ENCODE measurements at regions not wholly inside any gene's neighbourhood (a gene's known extent, or its start where the extent isn't known, plus 50 kb on each side); places are given as distances from the start of the nearest gene placed in this dataset.

DNA sequence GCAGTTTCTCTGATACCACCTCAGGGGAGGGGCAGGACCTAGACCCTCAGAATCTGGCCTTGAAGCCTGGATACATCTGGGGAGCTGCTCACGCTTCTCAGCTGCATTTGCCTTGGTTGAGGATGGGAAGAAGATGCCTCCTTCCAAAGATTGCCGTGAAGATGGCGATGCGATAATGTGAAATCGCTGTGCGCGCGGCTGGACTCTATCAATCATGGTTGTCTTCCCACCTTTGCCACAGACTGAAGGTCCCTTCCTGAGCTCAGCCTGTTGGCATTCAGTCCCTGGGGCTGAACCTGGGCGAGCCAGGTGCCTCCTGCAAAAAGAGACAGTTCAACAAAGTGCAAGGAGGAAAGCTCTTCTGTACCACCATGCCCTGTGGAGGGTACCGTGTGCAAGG, 114.4 kb upstream of the SLC45A1 start:
- no peak for DNase-seq (ENCODE audit: low spot score)

DNA sequence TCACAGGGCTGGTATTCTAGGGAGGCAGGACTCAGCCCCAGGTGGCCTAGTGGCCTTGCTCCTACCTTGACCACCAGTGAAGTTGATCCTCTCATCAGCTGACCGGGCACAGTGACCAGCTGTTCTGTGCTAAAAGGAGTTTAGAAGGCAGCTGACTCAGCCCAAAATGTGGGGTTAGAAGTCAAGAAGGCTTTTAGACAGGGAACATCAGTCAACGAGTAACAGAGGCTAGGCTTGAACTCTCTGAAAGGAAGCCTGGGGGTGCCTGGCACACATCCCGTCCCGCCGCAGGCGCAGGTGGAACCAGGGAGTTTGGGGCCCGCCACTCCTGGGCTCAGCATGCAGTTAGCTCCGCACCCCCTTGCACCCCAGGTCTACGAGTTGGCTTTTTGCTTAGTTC, 114.9 kb upstream of the SLC45A1 start:
- DNase-seq (ENCODE audit: low spot score) = no peak

DNA sequence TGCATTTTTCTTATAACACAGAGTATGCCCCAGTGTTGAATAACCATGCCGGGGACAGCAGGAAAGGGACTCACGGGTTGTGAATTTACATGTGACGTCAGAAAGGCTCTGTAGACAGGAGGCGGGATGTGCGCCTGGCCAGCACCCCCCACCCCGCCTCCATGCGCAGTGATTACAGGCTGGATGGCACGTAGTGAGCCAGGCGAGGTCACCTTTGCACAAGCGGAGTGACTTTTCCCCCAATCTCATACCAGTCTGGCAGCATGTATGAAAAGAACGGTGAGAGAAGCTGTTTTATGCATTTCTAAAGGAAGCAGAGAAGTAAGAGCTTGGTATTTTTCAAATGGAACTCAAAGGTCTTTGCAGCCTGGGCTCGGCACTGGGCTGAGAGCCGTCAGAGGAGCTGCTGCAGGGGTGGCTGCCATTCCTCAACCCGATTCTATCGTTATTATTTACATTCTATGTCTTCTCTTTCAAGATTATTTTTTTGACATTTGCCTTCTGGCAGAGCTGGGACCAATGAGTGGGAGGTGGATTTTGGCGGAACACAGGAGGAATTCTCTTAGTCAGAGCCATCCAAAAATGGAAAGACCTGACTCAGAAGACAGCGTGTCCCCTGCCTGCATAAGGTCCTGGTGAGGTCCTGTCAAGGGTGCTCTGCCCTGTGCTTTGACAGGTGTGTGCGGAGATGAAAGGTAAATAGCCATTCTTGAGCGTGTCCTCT, 115.6 kb upstream of the SLC45A1 start:
- DNase-seq (ENCODE audit: low spot score) = peak; percentile 83

DNA sequence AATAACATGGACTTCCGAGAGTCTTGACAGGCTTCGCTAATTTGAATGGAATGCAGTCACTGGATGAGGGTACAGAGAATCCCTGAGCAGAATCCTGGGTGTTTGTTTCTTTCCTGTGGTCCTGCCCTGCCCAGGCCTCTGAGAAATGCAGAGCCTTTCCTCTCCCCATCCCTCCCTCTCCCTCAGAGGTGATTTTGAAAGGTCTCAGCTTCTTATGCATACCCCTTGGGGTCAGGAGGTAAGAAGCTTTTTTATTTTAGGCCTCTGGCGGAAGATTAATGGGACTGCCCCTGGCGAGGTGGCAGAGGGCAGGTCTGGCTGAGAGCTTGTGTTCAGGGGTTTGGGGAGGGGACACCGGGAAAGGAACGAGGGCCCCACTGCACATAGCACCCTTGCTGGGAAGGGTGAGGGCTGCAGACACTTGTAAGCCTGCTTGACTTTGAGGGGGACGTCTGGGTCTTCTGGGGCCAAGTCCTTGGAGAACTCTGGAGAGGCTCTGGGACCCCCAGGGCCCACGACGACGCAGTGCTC, 116.5 kb upstream of the SLC45A1 start:
- no peak for DNase-seq (ENCODE audit: low spot score)

DNA sequence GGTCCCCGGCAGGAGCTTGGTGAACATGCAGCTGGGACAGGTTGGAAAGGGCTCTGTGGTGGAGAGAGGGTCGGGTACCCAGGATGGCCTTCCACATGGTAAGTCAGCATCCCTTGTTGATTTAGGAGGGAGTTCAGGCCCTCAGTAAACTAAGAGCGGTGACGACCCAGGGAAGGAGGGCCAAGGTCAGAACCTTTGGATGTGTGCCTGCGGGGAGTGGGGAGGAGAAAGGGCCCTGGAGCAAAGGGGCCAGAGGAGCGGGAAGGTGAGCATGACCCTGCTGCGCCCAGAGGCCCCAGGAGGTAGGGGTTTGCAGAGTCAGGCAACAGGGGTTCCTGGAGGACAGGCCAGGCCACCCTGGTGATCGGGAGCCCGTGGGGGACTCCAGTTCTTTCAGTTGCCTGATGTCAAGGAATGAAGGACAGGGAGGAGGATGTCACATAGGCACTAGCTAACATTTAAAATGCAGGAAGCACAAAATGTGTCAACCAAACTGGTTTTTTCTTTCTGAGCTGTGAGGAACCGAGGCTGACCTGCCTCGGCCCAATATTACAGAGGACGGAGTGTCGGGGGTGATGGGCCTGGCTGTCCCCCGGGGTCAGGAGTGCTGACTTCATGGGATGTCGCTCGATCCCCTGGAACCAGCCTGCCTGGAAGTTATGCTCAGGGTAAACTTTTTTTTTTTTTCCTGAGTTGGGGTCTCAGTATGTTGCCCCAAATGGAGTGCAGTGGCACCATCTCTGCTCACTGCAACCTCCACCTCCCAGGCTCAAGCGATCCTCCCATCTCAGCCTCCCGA, 117.4 kb upstream of the SLC45A1 start:
- no peak for DNase-seq (ENCODE audit: low spot score)

DNA sequence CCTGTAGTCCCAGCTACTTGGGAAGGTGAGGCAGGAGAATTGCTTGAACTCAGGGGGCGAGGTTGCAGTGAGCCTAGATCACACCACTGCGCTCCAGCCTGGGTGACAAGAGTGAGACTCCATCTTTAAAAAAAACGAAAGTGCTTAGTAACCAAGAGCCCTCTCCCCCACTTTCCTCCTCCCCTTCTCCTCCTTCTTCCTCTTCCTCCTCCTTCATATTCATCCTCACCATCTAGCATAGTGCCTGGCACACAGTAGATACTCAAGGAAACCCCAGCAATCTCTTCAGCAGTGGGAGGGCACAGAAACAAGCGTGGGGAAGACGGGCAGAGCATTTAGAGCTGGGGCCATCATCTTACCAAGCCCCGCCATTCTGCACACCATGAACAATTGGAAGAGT, 119.4 kb upstream of the SLC45A1 start:
- DNase-seq (ENCODE audit: low spot score) = no peak

DNA sequence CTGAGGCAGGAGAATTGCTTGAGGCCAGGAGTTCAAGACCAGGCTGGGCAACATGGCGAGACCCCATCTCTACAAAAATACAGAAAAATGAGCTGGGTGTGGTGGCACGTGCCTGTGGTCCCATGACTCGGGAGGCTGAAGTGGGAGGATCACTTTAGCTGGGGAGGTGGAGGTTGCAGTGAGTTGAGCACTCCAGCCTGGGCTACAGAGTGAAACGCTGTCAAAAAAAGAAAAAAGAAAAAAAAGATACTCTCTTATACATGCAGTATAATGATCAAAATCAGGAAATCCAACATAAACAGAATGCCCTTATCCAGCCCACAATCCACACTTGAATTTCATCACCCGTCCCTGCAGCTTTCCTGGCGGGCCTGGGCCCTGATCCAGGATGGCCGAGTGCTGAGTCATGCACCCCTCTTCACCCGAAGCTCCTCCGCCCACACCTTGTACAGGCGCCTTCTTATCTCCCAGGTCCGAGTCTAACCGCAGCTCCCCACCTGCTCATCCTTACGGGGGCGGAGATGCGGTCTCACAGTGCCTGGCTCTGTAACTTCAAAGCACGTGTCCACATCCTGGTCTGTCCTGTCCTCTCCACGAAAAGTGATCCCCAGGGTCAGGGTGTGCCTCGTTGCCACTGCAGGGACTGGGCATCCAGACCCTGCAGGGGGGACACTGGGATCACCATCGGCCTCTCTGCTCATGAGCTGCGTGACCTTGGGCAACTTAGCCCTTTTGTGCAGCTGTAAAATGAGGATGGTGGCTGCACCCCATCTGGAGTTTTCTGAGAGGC, 120.2 kb upstream of the SLC45A1 start:
- peak; percentile 64 for DNase-seq (ENCODE audit: low spot score)

DNA sequence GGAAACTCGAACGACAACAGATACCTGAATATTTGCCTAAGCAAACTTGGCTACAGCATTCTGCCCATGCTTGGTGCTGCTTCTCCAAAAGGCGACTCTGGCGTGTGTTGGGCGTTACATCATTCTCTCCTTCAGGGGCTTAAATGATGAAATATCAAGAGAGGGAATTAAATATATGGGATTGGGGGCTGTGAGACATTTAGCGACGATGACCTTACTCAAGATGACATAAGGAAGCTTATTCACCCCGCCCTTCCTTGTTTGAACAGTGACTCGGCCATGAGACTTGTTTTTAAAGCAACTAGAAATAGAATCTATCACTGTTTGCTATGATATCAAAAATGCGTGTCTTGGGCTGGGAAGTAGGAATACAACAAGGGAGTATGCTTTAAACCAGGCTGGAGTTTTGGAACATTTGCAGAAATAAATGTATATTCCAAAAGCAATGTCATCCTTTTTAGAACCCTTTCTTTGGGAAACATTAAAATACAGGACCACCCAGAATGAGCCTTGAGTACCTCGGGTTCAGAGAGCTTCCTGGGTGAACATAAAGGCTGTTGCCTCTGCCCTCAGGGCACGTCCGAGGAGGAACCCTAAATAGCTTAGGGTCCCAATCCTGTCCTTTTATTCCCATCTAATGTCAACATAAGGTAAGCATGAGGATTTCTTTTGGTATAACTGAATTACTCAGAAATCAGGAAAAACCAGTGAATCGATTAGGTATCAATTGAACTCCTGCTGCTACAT, 123.3 kb upstream of the SLC45A1 start:
- no peak for DNase-seq (ENCODE audit: low spot score)

DNA sequence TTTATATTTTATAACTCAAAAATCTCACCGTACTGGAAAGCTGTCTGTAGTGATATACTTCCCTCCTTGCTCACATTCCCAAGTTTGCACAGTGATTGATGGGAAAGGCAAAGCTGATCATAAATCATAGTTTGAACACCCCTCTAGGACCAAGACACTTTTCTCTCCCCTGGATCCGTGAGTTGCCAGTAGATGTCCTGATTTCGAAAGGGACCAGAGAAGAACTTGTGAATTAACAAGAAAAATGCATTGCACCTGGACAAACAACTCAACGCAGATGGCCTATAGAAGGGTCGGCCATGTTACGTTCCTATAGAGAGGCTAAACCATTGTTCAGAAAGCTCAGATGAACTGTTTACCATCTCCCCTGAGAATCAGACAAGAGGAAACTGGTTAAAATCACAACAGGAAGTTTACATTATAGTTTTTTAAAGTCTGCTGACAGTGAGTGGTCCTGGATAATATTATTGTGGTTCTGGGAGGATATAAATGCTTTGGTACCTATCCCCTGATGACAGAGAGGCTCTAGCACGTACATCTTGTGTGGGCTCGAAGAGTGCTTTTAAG, 124.0 kb upstream of the SLC45A1 start:
- no peak for DNase-seq (ENCODE audit: low spot score)

DNA sequence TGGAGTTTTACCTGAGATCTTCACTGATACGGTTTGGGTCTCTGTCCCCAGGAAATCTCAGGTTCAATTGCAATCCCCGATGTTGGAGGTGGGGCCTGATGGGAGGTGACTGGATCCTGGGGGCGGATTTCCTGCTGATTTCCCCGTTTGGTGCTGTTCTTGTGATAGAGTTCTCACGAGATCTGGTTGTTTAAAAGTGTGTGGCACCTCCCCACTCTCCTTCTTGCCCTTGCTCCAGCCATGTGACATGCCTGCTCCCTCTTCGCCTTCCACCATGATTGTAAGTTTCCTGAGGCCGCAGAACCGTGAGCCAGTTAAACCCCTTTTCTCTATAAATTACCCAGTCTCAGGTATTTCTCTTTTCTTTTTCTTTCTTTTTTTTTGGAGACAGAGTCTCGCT, 126.4 kb upstream of the SLC45A1 start:
- no peak for DNase-seq (ENCODE audit: low spot score)

DNA sequence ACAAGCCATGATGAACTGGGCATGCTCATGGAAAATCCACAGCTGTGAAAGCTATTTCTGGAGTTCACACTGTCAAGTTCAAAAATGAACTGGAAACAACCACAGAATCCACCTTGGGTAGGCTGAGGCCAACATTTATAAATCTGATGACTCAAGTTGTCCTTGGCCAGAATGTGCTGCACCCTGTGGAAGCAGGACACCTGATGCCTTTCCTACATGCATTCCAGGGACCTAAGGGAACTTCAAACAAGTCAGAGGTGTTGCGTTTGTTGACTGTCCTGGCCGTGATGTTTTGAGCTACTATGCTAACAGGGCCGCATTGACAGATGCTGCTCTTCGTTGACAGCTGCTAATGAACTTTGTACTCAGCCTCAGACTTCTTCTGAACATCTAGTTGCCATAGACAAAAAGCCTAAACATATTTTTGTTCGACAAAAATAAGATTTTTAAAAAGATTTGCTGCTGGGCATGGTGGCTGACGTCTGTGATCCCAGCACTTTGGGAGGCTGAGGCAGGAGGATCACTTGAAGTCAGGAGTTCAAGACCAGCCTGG, 127.9 kb upstream of the SLC45A1 start:
- DNase-seq (ENCODE audit: low spot score) = no peak

DNA sequence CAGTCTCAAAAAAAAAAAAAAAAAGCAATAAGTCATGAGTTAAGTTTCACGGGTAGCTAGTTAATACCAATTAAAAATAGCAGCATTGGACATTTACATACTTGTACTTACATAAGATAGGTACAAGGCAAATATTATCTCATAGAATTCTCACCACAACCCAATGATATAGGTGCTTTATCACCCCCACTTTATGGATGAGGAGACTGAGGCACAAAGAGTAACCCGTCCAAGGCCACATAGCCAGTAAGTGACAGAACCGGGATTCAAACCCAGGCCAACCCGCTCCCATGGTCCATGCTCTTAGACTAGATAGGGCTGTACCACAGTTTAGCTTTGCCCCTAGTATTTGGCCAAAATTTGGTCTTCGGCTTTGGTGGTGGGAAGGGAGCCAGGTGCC, 132.5 kb upstream of the SLC45A1 start:
- DNase-seq (ENCODE audit: low spot score) = no peak

DNA sequence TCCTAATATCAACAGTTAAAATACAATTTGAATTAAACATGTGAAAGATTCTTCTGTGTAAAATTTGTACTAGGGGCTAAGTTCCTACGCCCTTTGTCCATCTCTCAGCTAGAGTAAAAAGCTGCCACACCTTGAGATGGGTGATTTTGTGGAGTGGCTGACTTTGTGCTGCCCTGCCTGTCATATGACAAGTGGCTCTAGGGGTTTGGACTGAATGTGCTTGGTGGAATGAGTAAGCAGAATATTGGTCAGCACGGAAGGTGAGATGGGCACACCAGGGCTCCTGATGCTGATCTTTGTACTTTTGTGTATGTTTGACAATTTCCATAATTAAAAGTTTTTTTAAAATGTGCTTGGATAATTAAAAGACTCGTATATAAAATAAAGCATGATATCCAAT, 133.6 kb upstream of the SLC45A1 start:
- no peak for DNase-seq (ENCODE audit: low spot score)

DNA sequence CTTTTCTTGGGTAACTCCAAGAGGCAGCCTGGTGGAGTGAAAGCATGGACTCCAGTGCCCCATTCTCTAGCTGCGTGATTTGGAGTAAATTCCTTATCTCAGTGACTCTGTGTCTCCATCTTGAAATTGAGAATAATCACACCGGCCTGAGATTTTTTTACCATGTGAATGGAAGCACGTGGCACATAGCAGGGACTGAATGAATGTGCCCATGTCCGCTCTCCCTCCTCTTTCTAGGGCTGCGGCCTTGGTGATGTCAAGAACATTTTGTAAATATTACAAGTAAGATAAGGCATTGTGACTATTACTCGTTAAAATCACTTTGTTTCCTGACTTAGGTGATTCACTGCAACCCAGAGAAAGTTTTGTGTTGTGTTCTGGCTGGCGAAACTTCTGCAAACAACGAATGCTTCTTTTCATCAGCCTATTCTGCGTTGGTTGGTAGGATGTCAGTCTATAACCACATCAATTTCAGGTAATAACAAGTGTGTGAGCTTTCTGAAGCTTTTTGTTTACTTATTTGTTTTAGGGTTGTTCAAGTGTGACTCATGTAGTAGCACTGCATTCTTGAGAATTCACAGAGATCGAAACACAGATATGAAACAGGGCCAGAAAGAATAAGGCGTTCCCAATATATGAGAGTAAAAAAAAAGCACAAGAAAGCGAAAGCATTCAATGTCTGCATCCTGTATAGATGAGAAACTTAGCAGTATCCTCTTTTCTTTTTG, 135.7 kb upstream of the SLC45A1 start:
- DNase-seq (ENCODE audit: low spot score) = peak; percentile 51

DNA sequence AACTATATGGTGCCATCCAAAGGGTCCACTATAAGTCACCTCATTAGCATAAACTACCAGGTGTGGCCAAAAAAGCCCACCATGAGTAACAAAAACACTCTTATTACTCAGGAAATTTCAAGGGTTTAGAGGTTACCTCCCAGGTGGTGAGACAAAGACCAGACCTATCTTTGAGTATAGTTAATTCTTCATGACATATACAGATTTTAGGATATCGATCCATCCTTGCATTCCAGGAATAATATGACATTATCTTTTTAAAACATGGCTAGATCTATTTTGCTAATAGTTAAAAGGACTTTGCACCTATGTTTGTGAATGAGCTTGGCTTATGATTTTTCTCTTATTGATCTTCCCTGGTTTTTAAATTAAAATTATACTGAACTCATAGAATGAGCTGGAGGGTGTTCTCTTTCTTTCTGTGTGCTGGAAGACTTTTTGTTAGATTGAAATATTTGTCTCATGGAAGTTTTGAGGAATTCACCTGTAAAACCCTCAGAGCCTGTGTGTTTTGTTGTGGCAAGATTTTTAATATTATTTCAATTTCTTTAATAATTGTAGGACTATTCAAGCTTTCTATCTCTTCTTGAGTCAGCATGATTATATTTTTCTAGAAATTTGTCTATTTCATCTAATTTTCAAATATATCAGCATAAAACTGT, 138.7 kb upstream of the SLC45A1 start:
- no peak for DNase-seq (ENCODE audit: low spot score)

DNA sequence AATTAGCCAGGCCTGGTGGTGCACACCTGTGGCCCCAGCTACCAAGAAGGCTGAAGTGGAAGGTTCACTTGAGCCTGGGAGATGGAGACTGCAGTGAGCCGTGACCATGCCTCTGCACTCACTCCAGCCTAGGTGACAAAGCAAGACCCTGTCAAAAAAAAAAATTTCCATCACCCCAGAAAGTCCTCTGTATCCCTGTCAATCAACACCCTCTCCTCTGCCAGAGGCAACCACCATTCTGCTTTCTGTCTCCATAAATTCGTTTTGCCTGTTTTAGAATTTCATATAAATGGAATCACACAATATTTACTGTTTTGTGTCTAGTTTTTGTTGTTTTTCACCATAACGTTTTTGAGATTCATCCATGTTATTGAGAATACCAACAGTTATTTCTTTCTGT, 141.6 kb upstream of the SLC45A1 start:
- no peak for DNase-seq (ENCODE audit: low spot score)

DNA sequence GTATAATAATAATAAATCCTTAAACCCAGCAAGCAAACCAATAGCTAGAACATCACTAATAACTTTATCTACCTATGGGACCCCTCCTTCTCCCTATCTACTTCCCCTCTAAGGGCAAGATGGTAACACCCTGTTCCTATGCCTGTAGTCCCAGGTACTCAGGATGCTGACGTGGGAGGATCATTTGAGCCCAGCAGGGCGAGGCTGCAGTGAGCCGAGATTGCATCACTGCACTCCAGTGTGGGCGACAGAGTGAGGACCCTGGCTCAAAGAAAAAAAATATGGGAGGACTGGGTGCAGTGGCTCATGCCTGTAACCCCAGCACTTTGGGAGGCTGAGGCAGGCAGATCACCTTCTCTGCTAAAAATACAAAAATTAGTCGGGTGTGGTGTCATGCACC, 143.1 kb upstream of the SLC45A1 start:
- DNase-seq (ENCODE audit: low spot score) = no peak

DNA sequence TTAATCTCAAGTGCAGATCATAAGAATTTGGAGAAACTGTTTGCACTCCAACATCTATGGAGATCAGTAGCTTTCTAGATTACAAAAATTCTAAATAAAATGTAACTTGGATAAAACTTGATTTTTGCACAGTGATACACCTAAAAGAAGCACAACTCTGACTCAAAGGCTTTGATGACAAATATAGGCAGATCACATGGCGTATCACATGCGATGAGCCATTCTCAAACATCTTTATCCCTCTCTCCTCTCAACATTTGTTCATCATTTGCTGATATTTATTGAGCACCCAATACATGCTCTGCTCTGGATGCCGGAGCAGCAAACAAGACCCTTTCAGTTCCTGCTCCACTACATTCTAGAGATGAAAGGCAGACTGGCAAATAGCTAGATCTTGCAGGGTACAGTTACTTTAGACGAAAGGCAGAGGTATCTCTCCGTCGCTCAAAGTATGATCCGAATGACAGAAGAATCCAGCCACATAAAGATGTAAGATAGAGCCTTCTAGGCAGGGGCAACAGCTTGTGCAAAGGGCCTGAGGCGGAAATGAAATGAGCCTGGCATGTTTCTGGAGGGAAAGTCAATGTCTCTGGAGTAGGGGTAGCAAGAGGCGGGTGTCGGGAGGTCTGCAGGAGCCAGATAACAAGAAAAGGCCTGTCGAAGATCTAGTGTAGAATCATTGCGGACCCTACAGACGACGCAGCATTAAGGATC, 145.8 kb upstream of the ERRFI1 start:
- no peak for DNase-seq (ENCODE audit: low spot score)
